ENCODE measurements at regions not wholly inside any gene's neighbourhood (a gene's known extent, or its start where the extent isn't known, plus 50 kb on each side); places are given as distances from the start of the nearest gene placed in this dataset.

- TF ChIP-seq CTCF (IDR thresholded peaks at IDR 0.05; ENCODE audit: poor library complexity, severe bottlenecking) (no peak), TAF1 (IDR thresholded peaks at IDR 0.05; ENCODE audit: low read depth) (no peak), EP300 (conservative IDR thresholded peaks at IDR 0.05; ENCODE audit: poor library complexity, severe bottlenecking) (no peak)
Observed at GRCh38 chr1:234940841-234941240, 187.8 kb downstream of the TOMM20 start.

Measured in neural cell (in vitro differentiated cells).